GM18505 (cell line): ENCODE measurements at regions not wholly inside any gene's neighbourhood (a gene's known extent, or its start where the extent isn't known, plus 50 kb on each side); places are given as distances from the start of the nearest gene placed in this dataset.

Experiments used
- ATAC-seq: cut with Tn5 transposase; IDR thresholded peaks from one replicate; pipeline ENCODE4 v1.9.1; 2021; ENCODE audit not compliant: unreplicated experiment
- POLR2A ChIP-seq: IDR thresholded peaks from 4 replicates; pipeline ENCODE4 v1.6.1; 2011; ENCODE audit warnings: borderline replicate concordance; ENCODE audit not compliant: insufficient read depth, insufficient read length; ENCODE audit errors: extremely low read depth

DNA sequence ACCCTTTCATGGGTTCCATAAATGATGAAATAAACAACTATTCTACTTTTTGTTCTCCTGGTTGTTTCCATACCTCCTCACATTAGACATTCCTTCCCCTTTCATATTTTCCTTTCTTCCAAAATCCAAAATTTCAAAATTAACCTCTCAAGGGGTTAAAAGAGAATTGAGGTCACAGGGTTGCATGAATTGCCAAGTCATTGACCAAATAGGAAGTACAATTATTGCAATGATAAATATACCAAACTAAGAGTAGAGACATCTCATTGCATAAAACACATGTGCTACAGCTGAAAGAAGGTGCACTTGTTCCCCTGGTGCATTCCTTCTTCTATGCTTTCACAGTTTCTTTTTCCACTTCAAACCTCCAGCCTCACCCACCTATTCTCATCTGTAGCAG, 136.1 kb downstream of the KCTD12 start:
- TF ChIP-seq POLR2A, result no peak
- ATAC-seq, result no peak

GRCh38 chr13:76745261-76746200, 140.7 kb downstream of the KCTD12 start:
- peak; percentile 79 for ATAC-seq
- no peak for TF ChIP-seq POLR2A

DNA sequence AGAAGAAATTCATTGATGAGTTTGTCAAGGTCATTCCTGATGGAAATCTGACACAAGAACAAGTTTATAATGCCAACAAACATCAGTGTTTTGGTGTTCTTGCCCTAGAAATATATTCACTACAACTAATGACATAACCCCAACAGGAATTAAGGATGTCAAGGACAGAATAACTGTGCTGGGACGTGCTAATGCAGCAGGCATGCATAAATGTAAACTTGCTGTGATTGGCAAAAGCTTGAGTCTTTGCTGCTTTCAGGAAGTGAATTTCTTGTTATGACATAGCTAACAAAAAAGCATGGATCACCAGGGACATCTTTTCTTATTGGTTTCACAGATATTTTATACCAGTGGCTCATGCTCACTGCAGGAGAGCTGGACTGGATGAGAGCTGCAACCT, 144.6 kb downstream of the KCTD12 start:
- ATAC-seq, result no peak

DNA sequence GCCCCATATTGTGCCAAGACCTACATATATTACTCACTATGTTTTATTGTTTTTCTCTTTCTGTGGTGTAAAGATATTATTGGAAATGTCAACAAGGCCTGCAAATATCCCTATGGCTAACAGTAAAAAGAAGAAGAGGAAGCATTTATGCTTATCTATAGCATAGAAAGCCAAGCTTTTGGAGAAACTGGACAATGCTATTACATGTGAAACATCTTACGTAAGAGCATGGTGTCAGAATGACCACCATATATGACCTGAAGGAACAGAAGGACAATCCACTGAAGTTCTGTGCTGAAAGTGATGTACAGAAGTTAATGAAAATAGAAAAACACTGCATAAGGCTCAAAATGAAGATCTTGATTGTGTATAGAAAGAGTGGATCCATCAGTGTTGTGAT, 145.2 kb downstream of the KCTD12 start:
- no peak for TF ChIP-seq POLR2A
- ATAC-seq, result no peak

More for the DNA sequence above, 144.6 kb downstream of the KCTD12 start:
- TF ChIP-seq POLR2A, result no peak

DNA sequence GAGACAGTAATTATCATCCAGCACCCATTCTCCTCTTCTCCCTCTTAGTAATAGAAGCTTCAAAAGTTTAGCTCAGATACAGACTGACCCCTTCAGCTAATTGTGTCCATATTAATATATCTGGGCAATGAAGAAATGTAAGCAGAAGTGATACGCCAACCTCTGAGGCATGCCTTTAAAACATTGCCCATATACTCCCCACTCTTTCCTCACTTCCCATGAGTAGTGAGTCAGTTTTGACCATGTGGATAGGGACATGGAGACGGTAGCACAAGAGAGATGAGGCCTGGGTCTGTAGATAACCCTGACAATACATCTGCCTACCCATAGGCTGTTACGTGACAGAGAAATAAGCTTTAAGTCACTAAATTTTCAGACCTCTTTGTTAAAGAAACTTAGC, 147.6 kb downstream of the KCTD12 start:
- no peak for TF ChIP-seq POLR2A
- no peak for ATAC-seq

GRCh38 chr13:76737526-76737925, 148.7 kb downstream of the KCTD12 start:
- TF ChIP-seq POLR2A, result no peak
- ATAC-seq, result no peak

DNA sequence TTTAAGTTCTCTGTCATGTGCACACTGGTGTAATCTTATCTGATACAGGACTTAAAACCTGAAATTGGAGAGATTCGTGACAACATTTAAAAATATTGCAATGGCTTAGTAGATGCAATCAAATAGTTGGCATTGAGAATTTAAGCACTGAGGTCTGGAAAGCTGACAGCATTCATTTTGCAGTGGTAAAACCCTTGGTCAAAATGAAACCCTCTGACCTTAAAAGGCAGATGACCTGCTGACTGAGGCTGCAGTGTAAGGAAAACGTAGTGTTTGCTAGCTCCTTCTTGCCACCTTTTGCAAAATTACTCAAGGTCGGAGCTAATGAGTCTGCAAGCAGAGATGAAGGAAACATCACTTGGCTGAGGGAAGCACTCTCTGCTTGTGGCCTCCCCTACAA, 150.6 kb downstream of the KCTD12 start:
- peak; percentile 45 for ATAC-seq
- TF ChIP-seq POLR2A, result no peak

- ATAC-seq, result no peak
- no peak for TF ChIP-seq POLR2A
Observed at GRCh38 chr13:76733671-76734070, 152.5 kb downstream of the KCTD12 start.

GRCh38 chr13:76732367-76732766, 153.8 kb downstream of the KCTD12 start:
- TF ChIP-seq POLR2A, result no peak
- no peak for ATAC-seq

DNA sequence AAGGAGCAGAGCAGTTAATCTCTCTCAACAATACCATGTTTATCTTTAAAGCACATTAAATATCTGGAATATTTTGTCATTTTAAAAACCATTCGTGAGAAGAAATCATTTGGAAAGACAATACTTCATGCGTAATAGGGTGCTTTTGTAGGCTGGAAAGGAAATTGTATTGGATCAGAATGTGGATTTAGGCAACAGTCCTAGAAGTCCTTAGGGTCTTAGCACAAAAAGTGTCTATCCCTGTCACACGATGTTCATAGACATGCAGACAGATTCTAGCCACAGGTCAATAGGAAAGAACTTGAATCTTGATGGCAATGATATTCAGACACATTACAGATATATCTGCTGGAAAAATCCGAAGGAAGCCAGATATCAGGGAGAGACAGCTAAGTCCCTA, 156.0 kb downstream of the KCTD12 start:
- ATAC-seq, result no peak

GRCh38 chr13:76729691-76730090, 156.5 kb downstream of the KCTD12 start:
- no peak for ATAC-seq
- no peak for TF ChIP-seq POLR2A

More for the DNA sequence above, 156.0 kb downstream of the KCTD12 start:
- no peak for TF ChIP-seq POLR2A

- no peak for TF ChIP-seq POLR2A
- ATAC-seq, result no peak
Observed at GRCh38 chr13:76725896-76726295, 160.3 kb downstream of the KCTD12 start.

DNA sequence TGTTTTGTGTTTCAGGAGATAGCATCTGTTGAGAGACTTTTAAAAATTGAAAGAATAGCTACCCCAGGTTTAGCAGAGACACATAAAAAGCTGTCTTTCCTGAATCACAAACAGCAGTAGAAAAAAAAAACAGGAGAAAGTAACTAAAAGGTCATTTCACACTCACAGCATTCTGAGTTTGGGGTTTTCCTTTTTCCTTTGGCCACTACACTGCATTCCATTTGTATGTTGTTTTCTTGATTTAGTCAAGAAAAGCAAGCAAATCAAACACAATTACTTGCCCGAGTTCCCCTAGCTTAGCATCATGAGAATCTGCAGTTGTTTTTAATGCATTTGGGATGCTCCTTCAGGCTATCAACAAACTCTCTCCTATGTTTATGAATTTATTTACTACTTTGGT, 161.0 kb downstream of the KCTD12 start:
- no peak for ATAC-seq
- no peak for TF ChIP-seq POLR2A

DNA sequence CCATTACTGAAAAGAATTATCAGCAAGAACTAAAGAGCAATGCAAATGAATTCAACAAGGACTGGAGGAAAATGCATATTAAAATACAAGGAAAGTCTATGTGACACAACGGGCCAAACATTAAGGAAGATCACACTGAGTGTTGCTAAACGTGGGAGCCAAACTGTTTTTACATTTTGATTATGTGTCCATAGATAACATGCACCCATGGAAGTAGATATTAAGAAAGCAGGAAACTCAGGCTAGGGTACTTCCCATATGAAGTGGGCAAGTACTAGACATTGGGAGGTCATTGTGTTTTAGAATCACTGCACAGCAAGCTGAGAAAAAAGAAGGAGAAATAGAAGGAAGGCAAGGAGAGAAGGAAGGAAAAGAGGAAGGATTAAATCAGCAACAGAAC, 161.8 kb downstream of the KCTD12 start:
- no peak for TF ChIP-seq POLR2A
- no peak for ATAC-seq
